Colonic mucosa (tissue), 4 donors: ENCODE measurements at regions not wholly inside any gene's neighbourhood (a gene's known extent, or its start where the extent isn't known, plus 50 kb on each side); places are given as distances from the start of the nearest gene placed in this dataset.

Experiments
- DNase-seq: peaks from one replicate; pipeline ENCODE4 v3.0.0-alpha.2; 2020
- H3K27ac ChIP-seq: fragments of 200-600 bp; one replicate; pipeline ENCODE4 v1.8.0; 2021
- H3K27me3 ChIP-seq: fragments of 200-600 bp; one replicate; pipeline ENCODE4 v1.8.0; 2021
- H3K36me3 ChIP-seq: fragments of 200-600 bp; one replicate; pipeline ENCODE4 v1.8.0; 2021
- H3K4me1 ChIP-seq: fragments of 200-600 bp; one replicate; pipeline ENCODE4 v1.8.0; 2021; ENCODE audit warnings: mild to moderate bottlenecking
- H3K4me3 ChIP-seq: fragments of 200-600 bp; one replicate; pipeline ENCODE4 v1.8.0; 2021
- H3K9ac ChIP-seq, 2 donors: one replicate each; pipeline ENCODE4 v1.7.0; 2013; ENCODE audit warnings: control low read depth in 2 of 2, low read depth in 2 of 2, low read length in 2 of 2
- H3K9me3 ChIP-seq: fragments of 200-600 bp; one replicate; pipeline ENCODE4 v1.8.0; 2021
- intact Hi-C: fragments of 100-400 bp; cut with DNase I; formaldehyde crosslinking; loops from one replicate; pipeline ENCODE4 v1.14.1; 2022
- TF ChIP-seq, protein P1 (sequence below): fragments of 200-600 bp; IDR thresholded peaks from one replicate; pipeline ENCODE4 v1.8.0; 2022; ENCODE audit warnings: antibody characterized with exemption, mild to moderate bottlenecking
- donor health status: healthy.
- donor health status: DM: no; HTN: no; CAD: no.
- donor health status: DM: no; HTN: no; CAD: no.

GRCh38 chr10:81145975-81146374 lies 608.3 kb downstream of the SH2D4B start:
- H3K9me3 ChIP-seq, result no peaks in the 10 kb centered on the region
- H3K4me1 ChIP-seq, result no peaks in the 10 kb centered on the region
- TF ChIP-seq, protein P1, sequence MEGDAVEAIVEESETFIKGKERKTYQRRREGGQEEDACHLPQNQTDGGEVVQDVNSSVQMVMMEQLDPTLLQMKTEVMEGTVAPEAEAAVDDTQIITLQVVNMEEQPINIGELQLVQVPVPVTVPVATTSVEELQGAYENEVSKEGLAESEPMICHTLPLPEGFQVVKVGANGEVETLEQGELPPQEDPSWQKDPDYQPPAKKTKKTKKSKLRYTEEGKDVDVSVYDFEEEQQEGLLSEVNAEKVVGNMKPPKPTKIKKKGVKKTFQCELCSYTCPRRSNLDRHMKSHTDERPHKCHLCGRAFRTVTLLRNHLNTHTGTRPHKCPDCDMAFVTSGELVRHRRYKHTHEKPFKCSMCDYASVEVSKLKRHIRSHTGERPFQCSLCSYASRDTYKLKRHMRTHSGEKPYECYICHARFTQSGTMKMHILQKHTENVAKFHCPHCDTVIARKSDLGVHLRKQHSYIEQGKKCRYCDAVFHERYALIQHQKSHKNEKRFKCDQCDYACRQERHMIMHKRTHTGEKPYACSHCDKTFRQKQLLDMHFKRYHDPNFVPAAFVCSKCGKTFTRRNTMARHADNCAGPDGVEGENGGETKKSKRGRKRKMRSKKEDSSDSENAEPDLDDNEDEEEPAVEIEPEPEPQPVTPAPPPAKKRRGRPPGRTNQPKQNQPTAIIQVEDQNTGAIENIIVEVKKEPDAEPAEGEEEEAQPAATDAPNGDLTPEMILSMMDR, result no peak
- H3K36me3 ChIP-seq, result no peaks in the 10 kb centered on the region
- no peak overlapping the region for H3K27ac ChIP-seq
- no peaks in the 10 kb centered on the region for H3K27me3 ChIP-seq
- intact Hi-C loops, result no loop called here
- H3K9ac ChIP-seq, result no peak overlapping the region
- DNase-seq, result no peak
- no peak overlapping the region for H3K4me3 ChIP-seq

DNA sequence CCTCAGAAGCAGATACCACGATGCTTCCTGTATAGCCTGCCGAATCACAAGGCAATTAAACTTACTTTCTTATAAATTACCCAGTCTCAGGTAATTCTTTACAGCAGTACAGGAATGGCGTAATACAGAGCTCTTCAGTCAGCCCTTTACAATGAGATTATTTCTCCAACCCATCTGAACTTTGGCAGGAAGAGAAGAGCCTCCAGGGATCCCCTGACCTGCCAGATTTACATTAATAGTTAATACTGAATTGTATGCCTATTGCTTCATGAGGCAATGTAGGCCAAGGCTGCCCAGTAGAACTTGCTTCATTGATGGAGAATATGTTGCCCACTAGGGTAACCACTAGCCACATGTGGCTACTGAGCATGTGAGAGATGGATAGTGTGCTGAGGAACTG lies 608.7 kb downstream of the SH2D4B start:
- intact Hi-C loops, result no loop called here
- no peak for DNase-seq
- TF ChIP-seq, protein P1, result no peak
- Histone ChIP-seq H3K9ac (no peak overlapping the region), H3K9me3 (no peaks in the 10 kb centered on the region), H3K36me3 (no peaks in the 10 kb centered on the region), H3K27ac (no peak overlapping the region), H3K4me1 (no peaks in the 10 kb centered on the region), H3K4me3 (no peak overlapping the region), H3K27me3 (no peaks in the 10 kb centered on the region)

DNA sequence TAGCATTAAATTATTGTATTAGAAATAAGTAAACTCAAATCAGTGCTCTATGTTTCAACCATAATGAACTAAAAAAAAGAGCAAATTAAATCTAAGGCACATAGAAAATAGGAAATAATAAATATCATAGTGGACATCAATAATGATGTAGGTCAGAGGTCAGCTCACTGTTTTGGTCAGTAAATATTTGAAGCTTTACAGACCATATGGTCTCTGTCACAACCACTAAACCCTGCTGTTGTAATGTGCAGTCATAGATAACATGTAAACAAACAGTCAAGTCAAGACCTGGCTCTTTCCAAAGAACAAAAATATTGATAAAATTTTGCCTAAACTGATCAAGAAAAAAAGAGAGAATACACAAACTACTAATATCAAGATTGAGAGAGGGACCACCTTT lies 615.0 kb downstream of the SH2D4B start:
- no peaks in the 10 kb centered on the region for H3K36me3 ChIP-seq
- no peak overlapping the region for H3K27ac ChIP-seq
- DNase-seq, result no peak
- no peaks in the 10 kb centered on the region for H3K4me1 ChIP-seq
- TF ChIP-seq, protein P1, result no peak
- intact Hi-C loops, result no loop called here
- H3K27me3 ChIP-seq, result no peaks in the 10 kb centered on the region
- no peaks in the 10 kb centered on the region for H3K9me3 ChIP-seq
- no peak overlapping the region for H3K4me3 ChIP-seq
- no peak overlapping the region for H3K9ac ChIP-seq

DNA sequence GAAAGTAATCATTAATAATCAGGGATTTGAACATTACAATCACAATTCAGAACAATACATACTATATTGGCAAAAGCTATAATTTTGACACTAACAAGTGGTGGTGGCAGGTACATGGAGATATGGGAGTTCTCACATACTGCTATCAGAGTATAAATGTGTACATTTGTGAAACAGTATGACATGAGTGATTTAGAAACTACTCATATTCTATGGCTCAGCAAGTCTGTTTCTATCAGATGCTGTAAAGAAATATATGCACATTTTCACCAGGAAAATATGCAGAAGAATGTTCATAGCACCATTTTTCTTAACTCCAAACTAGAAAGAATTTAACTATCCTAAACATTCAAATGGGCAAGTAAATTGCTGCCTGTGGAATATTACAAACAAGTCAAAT lies 620.0 kb downstream of the SH2D4B start:
- no peak overlapping the region for H3K9ac ChIP-seq
- no peak overlapping the region for H3K27ac ChIP-seq
- no peak overlapping the region for H3K4me3 ChIP-seq
- DNase-seq, result no peak
- TF ChIP-seq, protein P1, result no peak
- H3K4me1 ChIP-seq, result no peaks in the 10 kb centered on the region
- no peaks in the 10 kb centered on the region for H3K27me3 ChIP-seq
- H3K36me3 ChIP-seq, result no peaks in the 10 kb centered on the region
- intact Hi-C loops, result no loop called here
- H3K9me3 ChIP-seq, result no peaks in the 10 kb centered on the region

DNA sequence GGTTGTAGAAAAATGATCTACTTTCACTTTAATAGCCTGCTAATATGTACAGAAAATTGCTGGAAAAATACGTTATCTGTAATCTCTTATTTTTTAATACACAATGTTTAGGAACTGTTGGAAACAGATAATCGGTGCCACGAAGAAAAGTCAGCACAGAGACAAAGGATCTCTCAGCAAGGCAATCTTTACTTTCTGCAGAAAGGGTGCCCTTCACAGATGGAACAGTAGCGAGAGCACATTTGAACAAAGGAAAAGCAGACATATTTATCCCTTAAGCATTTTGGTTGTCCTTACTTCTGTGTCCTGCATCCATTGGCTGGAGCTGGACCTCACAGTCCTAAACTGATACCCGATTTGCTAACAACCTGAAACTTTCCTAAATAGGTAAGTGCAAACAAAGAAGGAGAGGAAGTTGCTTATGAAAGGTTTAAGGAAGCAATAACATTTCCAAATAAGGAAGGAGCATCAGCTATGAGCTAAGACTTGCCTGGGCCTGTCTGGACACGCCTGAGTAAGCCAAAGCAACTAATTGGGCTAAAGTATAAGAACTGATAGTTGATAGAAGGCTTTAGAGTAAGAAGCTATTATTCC lies 640.0 kb downstream of the SH2D4B start:
- H3K36me3 ChIP-seq, result no peaks in the 10 kb centered on the region
- no peaks in the 10 kb centered on the region for H3K9me3 ChIP-seq
- DNase-seq, result no peak
- H3K27me3 ChIP-seq, result no peaks in the 10 kb centered on the region
- H3K9ac ChIP-seq, result no peak overlapping the region
- no peak overlapping the region for H3K4me3 ChIP-seq
- intact Hi-C loops, result loop anchor here (5.0 kb wide), 1 partner anchor 95 kb away; no protein-coding TSS in a partner anchor
- H3K4me1 ChIP-seq, result no peaks in the 10 kb centered on the region
- TF ChIP-seq, protein P1, result no peak
- H3K27ac ChIP-seq, result no peak overlapping the region
